GM12892 (cell line): ENCODE measurements at regions not wholly inside any gene's neighbourhood (a gene's known extent, or its start where the extent isn't known, plus 50 kb on each side); places are given as distances from the start of the nearest gene placed in this dataset.
"Not testable (repeated sequence)": the region's sequence is repeated elsewhere in the genome, so short reads cannot be mapped to it uniquely, and the experiment has no call there.

Experiments
- DNase-seq: peaks from one replicate; pipeline ENCODE4 v3.0.0; 2011; ENCODE audit not compliant: insufficient read length
- FAIRE-seq: peaks from 2 replicates; lab custom pipeline; 2011; peaks lifted over from hg19 to GRCh38; lab: Jason Lieb, UNC
- POLR2A ChIP-seq: IDR thresholded peaks from 2 replicates; pipeline ENCODE4 v1.6.1; 2011; ENCODE audit warnings: low read depth, low read length, control low read depth
- POLR2AphosphoS5 ChIP-seq: IDR thresholded peaks from 2 replicates; pipeline ENCODE4 v1.6.1; 2011; ENCODE audit warnings: low read depth, low read length, control low read depth
- TAF1 ChIP-seq: IDR thresholded peaks from 2 replicates; pipeline ENCODE4 v1.6.1; 2011; ENCODE audit warnings: low read depth, mild to moderate bottlenecking, control low read depth, low read length, borderline replicate concordance

GRCh38 chr1:87980494-87980893 lies 651.8 kb downstream of the LMO4 start:
- no peak for FAIRE-seq
- TF ChIP-seq TAF1 (no peak), POLR2AphosphoS5 (no peak), POLR2A (no peak)
- no peak for DNase-seq

GRCh38 chr1:87981386-87981785 lies 652.7 kb downstream of the LMO4 start:
- TF ChIP-seq POLR2A: no peak
- no peak for TF ChIP-seq TAF1
- no peak for TF ChIP-seq POLR2AphosphoS5
- DNase-seq (no peak), FAIRE-seq (no peak)

GRCh38 chr1:87981810-87982209 lies 653.1 kb downstream of the LMO4 start:
- DNase-seq (no peak), FAIRE-seq (no peak)
- TF ChIP-seq POLR2AphosphoS5: no peak
- no peak for TF ChIP-seq POLR2A
- no peak for TF ChIP-seq TAF1

- TF ChIP-seq POLR2AphosphoS5 (no peak), TAF1 (no peak), POLR2A (no peak)
- no peak for DNase-seq
- no peak for FAIRE-seq
These were observed 655.2 kb downstream of the LMO4 start for GRCh38 chr1:87983841-87984240.

GRCh38 chr1:87985071-87985470 lies 656.4 kb downstream of the LMO4 start:
- DNase-seq: no peak
- FAIRE-seq: no peak
- no peak for TF ChIP-seq TAF1

GRCh38 chr1:87986130-87986866 lies 657.6 kb downstream of the LMO4 start:
- no peak for TF ChIP-seq TAF1
- no peak for TF ChIP-seq POLR2AphosphoS5
- TF ChIP-seq POLR2A: no peak
- DNase-seq (no peak), FAIRE-seq (no peak)

- FAIRE-seq: no peak
- TF ChIP-seq POLR2AphosphoS5: no peak
- TF ChIP-seq TAF1: no peak
- no peak for TF ChIP-seq POLR2A
- no peak for DNase-seq
These were observed 660.7 kb downstream of the LMO4 start for GRCh38 chr1:87989346-87989745.

GRCh38 chr1:87992536-87992935 lies 663.9 kb downstream of the LMO4 start:
- not testable (repeated sequence) for DNase-seq, FAIRE-seq

- no peak for TF ChIP-seq POLR2AphosphoS5
- FAIRE-seq: no peak
- DNase-seq: no peak
These were observed 664.4 kb downstream of the LMO4 start for GRCh38 chr1:87993051-87993450.

- FAIRE-seq: no peak
- DNase-seq: no peak
These were observed 671.2 kb downstream of the LMO4 start for GRCh38 chr1:87999852-88000251.

GRCh38 chr1:88001460-88001859 lies 672.8 kb downstream of the LMO4 start:
- TF ChIP-seq POLR2A: no peak
- TF ChIP-seq TAF1: no peak
- no peak for TF ChIP-seq POLR2AphosphoS5
- DNase-seq (no peak), FAIRE-seq (no peak)

More at GRCh38 chr1:87999852-88000251, 671.2 kb downstream of the LMO4 start:
- TF ChIP-seq POLR2A (no peak), TAF1 (no peak), POLR2AphosphoS5 (no peak)

GRCh38 chr1:88003255-88003654 lies 674.6 kb downstream of the LMO4 start:
- DNase-seq (no peak), FAIRE-seq (no peak)
- TF ChIP-seq TAF1: no peak
- no peak for TF ChIP-seq POLR2A
- no peak for TF ChIP-seq POLR2AphosphoS5

- FAIRE-seq (no peak), DNase-seq (no peak)
- no peak for TF ChIP-seq POLR2A
- TF ChIP-seq POLR2AphosphoS5: no peak
- TF ChIP-seq TAF1: no peak
These were observed 674.2 kb upstream of the PKN2 start for GRCh38 chr1:88009916-88010315.
